Stomach (tissue), 8 donors: ENCODE measurements at regions not wholly inside any gene's neighbourhood (a gene's known extent, or its start where the extent isn't known, plus 50 kb on each side); places are given as distances from the start of the nearest gene placed in this dataset.

Source experiments
- DNase-seq, 2 donors: peaks; one replicate each; pipeline versions ENCODE4 v3.0.0 to v3.0.0-alpha.2; 2013 to 2019
- H3K27ac ChIP-seq, 5 donors: fragments of 200-600 bp in 4 of 5; sonication (generic) in 4 of 5; one replicate each; pipeline ENCODE4 v1.5.1; 2013 to 2019; ENCODE audit warnings: mild to moderate bottlenecking in 1 of 5, moderate library complexity in 1 of 5
- H3K27me3 ChIP-seq, 3 donors: fragments of 200-600 bp; sonication (generic); one replicate each; pipeline ENCODE4 v1.5.1; 2017 to 2019; ENCODE audit warnings: mixed run types in 1 of 3
- H3K36me3 ChIP-seq, 4 donors: fragments of 200-600 bp; sonication (generic); 1 replicate in 3 of 4; 2 replicates in 1 of 4; pipeline ENCODE4 v1.5.1; 2016 to 2019
- H3K4me1 ChIP-seq, 4 donors: fragments of 200-600 bp; sonication (generic); one replicate each; pipeline ENCODE4 v1.5.1; 2016 to 2019
- H3K4me3 ChIP-seq, 4 donors: fragments of 200-600 bp; sonication (generic) in 3 of 4; one replicate each; pipeline ENCODE4 v1.5.1; 2016 to 2019; ENCODE audit warnings: mild to moderate bottlenecking in 1 of 4
- H3K9me3 ChIP-seq, 4 donors: fragments of 200-600 bp; sonication (generic); one replicate each; pipeline ENCODE4 v1.5.1; 2016 to 2019
- EP300 ChIP-seq: sonication (generic); formaldehyde crosslinking; IDR thresholded peaks from one replicate; pipeline ENCODE4 v1.6.1; 2017; ENCODE audit warnings: antibody characterized with exemption
- POLR2A ChIP-seq, 4 donors: fragments of 450-650 bp; IDR thresholded peaks; one replicate each; pipeline ENCODE4 v1.6.1; 2016; ENCODE audit warnings: antibody characterized with exemption in 4 of 4, control low read depth in 2 of 4, mild to moderate bottlenecking in 1 of 4, moderate library complexity in 1 of 4
- POLR2AphosphoS5 ChIP-seq, 3 donors: sonication (generic); formaldehyde crosslinking; IDR thresholded peaks; one replicate each; pipeline ENCODE4 v1.6.1; 2016; ENCODE audit warnings: antibody characterized with exemption in 3 of 3
- WGBS, 5 donors: extraction: QIAGEN DNeasy Blood & Tissue Kit in 3 of 5; methylation state at CpG; one replicate each; pipeline versions ENCODE4 v1.1.5 to v1.1.7; 2013 to 2018; 5-methylcytosine and 5-hydroxymethylcytosine counted together
- intact Hi-C: fragments of 100-400 bp; cut with DNase I; formaldehyde crosslinking; loops from one replicate; pipeline ENCODE4 v1.15.1; 2023; ENCODE audit warnings: low total_unique reads
- small RNA-seq, 4 donors: library from RNA; depleted of rRNA; stranded (forward); fragments of <200 nt; gene quantifications; one replicate each; pipeline ENCODE3, GENCODE V24; 2016
- TF ChIP-seq, protein P1 (sequence below), 7 experiments: fragments of 450-650 bp in 4 of 7; fragments of 200-600 bp in 3 of 7; sonication (generic) in 3 of 7; IDR thresholded peaks; one replicate each; pipeline ENCODE4 v1.5.1; 2016 to 2019; ENCODE audit warnings: antibody characterized with exemption in 7 of 7, control low read depth in 2 of 7, mild to moderate bottlenecking in 1 of 7
- donor health status: healthy with polysubstance abuse.
- donor health status: Bipolar disorder and iron deficiency.
- donor health status: healthy.

DNA sequence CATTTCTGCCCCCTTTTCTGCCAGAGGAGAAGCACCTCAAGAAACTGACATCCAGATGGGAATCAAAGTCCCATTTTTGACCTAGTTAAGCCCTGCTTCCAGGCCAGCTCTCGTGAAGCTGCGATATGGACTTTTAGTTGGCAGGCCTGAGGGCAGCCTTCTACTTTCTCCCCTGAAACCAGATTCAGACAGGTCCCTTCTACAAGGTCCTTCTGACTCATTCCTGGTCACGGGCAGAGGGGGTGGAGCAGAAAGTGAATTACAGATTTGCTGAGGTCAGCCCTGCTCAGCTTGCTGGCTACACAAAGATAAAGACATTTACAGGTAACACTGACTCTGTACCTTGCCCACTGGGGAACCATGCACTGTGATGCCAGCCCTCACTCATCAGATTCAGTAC is 52.8 kb upstream of the TUT7 start:
- intact Hi-C loops = no loop called here
- peak overlapping the region; percentile 57 to 82 (median 71) for H3K27ac ChIP-seq
- 22 to 41% (median 33%) methylated on average over 3 of the region's 3 CpGs for WGBS, 5 donors
- no peaks in the 10 kb centered on the region for H3K27me3 ChIP-seq
- no peaks in the 10 kb centered on the region for H3K36me3 ChIP-seq
- H3K4me1 ChIP-seq = peaks cover 19 to 40% (median 33%) of the 10 kb centered on the region in 4 donors
- no peaks in the 10 kb centered on the region for H3K9me3 ChIP-seq
- H3K4me3 ChIP-seq = no peak overlapping the region
- peak; percentile 79 to 86 for DNase-seq
- TF ChIP-seq POLR2A (IDR thresholded peaks at IDR 0.05) (no peak), POLR2AphosphoS5 (IDR thresholded peaks at IDR 0.05) (peak in 1 of 3 donors; percentile 74), EP300 (no peak)
- TF ChIP-seq, protein P1, sequence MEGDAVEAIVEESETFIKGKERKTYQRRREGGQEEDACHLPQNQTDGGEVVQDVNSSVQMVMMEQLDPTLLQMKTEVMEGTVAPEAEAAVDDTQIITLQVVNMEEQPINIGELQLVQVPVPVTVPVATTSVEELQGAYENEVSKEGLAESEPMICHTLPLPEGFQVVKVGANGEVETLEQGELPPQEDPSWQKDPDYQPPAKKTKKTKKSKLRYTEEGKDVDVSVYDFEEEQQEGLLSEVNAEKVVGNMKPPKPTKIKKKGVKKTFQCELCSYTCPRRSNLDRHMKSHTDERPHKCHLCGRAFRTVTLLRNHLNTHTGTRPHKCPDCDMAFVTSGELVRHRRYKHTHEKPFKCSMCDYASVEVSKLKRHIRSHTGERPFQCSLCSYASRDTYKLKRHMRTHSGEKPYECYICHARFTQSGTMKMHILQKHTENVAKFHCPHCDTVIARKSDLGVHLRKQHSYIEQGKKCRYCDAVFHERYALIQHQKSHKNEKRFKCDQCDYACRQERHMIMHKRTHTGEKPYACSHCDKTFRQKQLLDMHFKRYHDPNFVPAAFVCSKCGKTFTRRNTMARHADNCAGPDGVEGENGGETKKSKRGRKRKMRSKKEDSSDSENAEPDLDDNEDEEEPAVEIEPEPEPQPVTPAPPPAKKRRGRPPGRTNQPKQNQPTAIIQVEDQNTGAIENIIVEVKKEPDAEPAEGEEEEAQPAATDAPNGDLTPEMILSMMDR (IDR thresholded peaks at IDR 0.05) = no peak

DNA sequence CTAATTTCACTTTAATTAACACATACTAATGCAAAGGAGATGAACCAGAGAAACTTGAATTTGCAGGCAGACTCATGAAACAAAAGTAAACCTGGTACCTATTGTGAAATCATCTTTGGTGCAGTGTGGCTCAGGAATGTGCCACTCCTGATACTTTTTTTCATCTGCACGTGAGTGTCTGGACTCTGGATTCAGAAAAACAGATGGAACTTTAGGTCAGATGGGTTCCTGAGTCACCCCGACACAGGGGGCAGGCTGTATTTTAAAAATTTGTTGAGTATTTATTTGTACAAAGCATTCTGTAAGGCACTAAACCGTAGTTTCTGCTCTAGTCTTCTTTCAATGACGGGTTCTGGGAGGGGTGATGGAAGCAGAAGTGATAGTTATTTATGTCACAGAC is 52.2 kb upstream of the TUT7 start:
- Histone ChIP-seq H3K4me3 (no peak overlapping the region), H3K9me3 (no peaks in the 10 kb centered on the region), H3K27ac (peak overlapping the region; percentile 34 to 82 (median 71)), H3K36me3 (no peaks in the 10 kb centered on the region), H3K27me3 (no peaks in the 10 kb centered on the region), H3K4me1 (peaks cover 19 to 40% (median 33%) of the 10 kb centered on the region in 4 donors)
- intact Hi-C loops = no loop called here
- 28 to 43% (median 34%) methylated on average over 4 of the region's 4 CpGs for WGBS, 5 donors
- TF ChIP-seq POLR2AphosphoS5 (IDR thresholded peaks at IDR 0.05) (peak; percentile 22 to 51 (median 47)), POLR2A (IDR thresholded peaks at IDR 0.05) (no peak)
- TF ChIP-seq, protein P1 (IDR thresholded peaks at IDR 0.05) = no peak
- DNase-seq = peak in 1 of 2 donors; percentile 28

DNA sequence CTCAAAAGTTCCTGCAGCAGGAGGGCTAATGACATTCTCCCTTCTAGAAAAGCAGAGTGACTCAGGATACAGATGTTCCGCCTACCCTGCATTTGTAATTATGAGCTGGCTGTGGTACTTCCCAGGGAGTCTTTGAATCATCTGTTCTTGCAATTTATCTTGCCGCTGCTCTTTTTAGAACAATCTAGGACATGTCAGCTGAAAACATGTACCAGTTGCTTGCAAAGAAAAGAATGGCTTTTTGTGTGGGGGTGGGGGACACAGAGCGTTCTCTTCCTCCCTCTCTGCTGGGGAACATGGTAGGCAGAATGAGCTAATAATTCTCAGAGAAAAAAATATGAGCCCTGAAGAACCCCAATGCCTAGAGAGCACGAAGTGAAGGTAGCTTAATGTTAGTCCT is 51.7 kb upstream of the TUT7 start:
- DNase-seq = peak in 1 of 2 donors; percentile 46
- intact Hi-C loops = no loop called here
- Histone ChIP-seq H3K4me1 (peaks cover 19 to 40% (median 33%) of the 10 kb centered on the region in 4 donors), H3K27me3 (no peaks in the 10 kb centered on the region), H3K27ac (peak overlapping the region; percentile 67 to 82 (median 71)), H3K4me3 (peak overlapping the region in 1 of 4 donors; percentile 6), H3K9me3 (no peaks in the 10 kb centered on the region), H3K36me3 (no peaks in the 10 kb centered on the region)
- WGBS, 5 donors = 13 to 28% (median 17%) methylated on average over 4 of the region's 4 CpGs
- peak in 2 of 3 donors; percentile 34 to 57 for TF ChIP-seq POLR2AphosphoS5 (IDR thresholded peaks at IDR 0.05)
- TF ChIP-seq, protein P1 (IDR thresholded peaks at IDR 0.05) = no peak

DNA sequence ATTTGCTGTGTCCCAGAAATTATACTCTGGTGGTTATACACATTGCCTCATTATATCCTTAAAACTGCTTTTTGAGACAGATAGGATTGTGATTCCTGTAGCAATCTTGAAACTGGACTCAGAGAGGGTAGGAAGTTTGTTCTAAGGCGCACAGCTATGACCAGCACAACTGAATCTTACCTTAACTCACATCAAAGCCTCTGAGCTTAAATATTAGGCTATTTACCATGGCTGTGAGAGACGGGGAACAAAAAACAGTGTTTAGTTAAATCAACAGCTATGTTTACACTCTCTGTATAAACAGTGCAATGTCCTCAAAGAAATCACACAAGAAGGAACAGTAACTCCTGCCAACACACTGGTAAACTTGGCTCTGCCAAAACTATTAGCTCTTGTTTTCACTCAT is 50.9 kb upstream of the TUT7 start:
- Histone ChIP-seq H3K27ac (peak overlapping the region in 4 of 5 donors; percentile 67 to 82 (median 74)), H3K36me3 (no peaks in the 10 kb centered on the region), H3K4me3 (no peak overlapping the region), H3K4me1 (peaks cover 19 to 40% (median 33%) of the 10 kb centered on the region in 4 donors), H3K27me3 (no peaks in the 10 kb centered on the region), H3K9me3 (no peaks in the 10 kb centered on the region)
- peak; percentile 23 to 78 (median 36) for TF ChIP-seq POLR2AphosphoS5 (IDR thresholded peaks at IDR 0.05)
- TF ChIP-seq, protein P1 (IDR thresholded peaks at IDR 0.05) = no peak
- intact Hi-C loops = no loop called here
- 18 to 37% (median 22%) methylated on average over 2 of the region's 2 CpGs for WGBS, 5 donors
- DNase-seq = peak; percentile 34 to 38

Small RNAs in the stretch of these regions (small RNA-seq; reads per million reads assigned to genes)
- gene AL158828.1 (0 reads per million in 4 donors), gene RNU2-36P (0.20 to 1.8 (median 1.3) reads per million in 4 donors)
